Right kidney (tissue), 1 donor: ENCODE measurements at regions not wholly inside any gene's neighbourhood (a gene's known extent, or its start where the extent isn't known, plus 50 kb on each side); places are given as distances from the start of the nearest gene placed in this dataset.

Experiments used
- DNase-seq: peaks from one replicate; pipeline ENCODE4 v3.0.0-alpha.2; 2016

DNA sequence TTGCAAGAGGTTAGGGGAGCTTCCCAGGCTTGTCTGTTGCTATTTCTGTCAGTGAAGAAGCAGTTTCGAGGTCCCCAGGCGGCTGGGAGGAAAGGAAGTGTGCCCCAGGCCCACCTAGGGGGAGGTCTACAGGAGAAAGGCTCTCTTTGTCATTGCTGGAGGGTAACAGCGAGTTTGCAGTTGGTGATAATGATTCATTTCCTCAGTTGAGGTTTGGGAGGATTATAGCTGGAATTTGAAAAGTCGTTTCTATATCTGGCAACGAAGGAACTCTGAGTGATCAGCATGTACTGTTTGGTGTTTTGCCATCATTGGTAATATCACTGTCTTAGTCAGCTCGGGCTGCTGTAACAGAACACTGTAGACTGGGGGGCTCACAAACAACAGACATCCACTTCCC lies 65.5 kb upstream of the UBE3A start:
- DNase-seq: no peak

DNA sequence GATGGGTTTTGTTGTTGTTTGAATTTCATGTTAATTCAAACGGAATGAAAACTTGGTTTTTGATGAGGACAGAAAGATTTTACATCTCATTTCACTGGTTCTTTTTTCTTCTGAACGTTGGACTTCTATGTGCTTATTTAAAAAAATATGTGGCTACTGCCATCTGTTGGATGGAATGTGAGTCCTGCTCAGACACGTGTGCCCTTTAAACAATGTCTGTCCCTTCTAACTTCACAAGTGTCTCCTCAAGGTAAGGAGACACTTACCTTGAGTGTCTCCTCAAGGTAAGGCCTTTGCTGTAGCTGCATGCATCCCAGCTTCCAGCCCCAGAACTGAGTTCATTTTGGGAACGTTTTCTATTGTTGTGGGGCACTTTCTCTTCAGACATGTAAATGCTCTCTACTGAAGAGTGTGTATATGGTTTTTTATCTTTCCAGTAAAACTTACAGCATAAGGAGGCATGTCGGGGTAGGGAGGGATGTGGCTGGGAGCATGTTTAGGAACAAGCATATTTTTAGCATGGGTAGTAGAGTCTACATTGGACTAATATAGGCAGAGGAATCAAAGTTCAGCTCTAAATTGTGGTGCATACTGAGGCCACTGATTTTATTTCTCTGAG lies 63.1 kb upstream of the UBE3A start:
- no peak for DNase-seq

DNA sequence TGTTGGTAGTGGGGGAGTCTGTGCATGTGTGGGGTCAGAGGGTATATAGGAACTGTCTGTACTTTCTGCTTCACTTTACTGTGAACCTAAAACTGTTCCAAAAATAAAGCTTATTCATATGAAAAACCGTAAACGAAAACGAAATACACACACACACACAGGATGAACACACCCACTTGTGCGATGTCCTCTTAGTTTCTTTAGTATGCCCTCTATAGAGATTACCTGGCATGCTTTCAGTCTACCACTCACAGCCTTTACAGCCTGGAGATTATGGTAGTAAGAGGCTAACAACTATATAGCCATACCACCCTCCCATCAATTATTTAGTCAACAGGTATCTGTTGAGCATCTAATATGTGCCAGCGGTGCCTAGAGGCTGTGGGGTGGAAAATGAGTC lies 60.0 kb upstream of the UBE3A start:
- DNase-seq: no peak

DNA sequence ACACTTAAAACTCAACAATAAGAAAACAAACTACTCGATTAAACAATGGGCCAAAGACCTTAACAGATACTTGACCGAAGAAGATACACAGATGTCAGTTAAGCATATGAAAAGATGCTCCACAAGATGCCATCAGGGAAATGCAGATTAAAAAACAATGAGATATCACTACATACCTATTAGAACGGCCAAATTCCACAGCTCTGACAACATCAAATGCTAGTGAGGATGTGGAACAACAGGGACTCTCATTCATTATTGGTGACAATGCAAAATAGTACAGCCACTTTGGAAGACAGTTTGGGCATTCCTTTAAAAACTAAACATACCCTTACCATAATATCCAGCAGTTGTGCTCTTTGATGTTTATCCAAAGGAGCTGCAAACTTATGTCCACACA lies 59.1 kb upstream of the UBE3A start:
- no peak for DNase-seq

DNA sequence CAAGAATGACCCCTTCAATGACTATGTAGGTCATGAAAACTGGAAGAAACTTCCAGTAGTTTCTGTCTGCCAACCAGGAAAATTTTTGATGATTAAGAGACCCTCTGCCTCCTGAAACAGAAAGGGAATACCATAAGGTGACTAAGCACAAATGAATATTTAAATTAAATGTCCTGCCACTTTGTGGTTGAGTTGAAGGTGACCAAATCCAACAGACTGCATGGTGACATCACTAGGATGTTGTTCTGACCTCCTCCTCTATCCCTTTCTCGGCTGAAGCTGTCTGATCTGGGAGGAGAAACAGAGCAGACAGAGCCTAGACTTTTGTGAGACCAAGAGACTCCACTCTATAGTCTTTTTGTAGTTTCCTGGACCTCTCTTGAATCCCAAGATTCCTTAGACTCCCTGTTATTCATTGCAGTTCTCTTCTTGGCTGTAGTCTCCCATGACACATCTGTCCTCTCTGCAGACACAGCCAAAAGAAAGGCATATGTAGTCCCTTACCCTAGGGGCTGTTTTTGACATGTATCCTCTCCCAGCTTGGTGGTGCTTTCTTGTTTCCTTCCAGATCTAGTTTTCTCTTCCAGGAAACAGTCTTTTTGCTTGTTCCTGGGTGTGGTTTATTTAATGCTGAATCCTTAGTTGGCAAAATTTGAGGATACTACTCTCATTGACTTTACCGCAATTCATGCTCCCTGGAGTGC lies 55.2 kb upstream of the UBE3A start:
- DNase-seq: no peak

DNA sequence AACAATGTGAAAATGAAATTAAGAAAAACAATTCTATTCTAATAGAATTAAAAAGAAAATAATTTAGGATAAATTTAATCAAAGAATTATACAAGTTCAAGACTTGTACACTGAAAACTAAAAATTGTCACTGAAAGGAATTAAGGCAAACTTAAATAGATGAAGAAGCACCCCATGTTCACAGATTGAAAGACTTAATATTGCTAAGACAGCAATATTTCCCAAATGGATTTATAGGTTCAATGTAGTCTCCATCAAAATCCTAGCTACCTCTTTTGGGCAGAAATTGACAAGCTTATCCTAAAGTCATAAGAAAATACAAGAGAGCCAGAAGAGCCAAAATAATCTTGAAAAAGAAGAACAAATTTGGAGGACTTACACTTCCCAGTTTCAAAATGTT lies 53.5 kb upstream of the UBE3A start:
- DNase-seq: no peak
